ENCODE measurements at regions not wholly inside any gene's neighbourhood (a gene's known extent, or its start where the extent isn't known, plus 50 kb on each side); places are given as distances from the start of the nearest gene placed in this dataset.

DNA sequence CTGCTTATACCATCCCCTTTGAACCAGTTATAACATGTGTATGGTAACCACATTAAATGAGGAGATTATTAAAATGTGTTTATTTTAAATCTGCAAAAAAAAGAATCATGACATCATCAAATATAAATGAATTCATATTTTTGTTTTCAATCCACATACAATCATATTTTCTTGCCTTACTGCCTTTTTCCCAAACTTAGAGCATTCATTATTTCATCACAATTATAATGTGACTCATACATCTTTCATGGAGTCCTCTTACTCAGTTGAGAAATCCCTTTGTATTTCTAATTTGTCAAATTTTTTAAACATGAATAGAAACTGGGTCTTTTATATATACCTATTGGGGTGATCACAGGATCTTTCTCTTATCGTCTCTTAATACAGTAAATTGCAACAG lies 909.6 kb downstream of the DSC3 start:
- TF ChIP-seq, protein P1, sequence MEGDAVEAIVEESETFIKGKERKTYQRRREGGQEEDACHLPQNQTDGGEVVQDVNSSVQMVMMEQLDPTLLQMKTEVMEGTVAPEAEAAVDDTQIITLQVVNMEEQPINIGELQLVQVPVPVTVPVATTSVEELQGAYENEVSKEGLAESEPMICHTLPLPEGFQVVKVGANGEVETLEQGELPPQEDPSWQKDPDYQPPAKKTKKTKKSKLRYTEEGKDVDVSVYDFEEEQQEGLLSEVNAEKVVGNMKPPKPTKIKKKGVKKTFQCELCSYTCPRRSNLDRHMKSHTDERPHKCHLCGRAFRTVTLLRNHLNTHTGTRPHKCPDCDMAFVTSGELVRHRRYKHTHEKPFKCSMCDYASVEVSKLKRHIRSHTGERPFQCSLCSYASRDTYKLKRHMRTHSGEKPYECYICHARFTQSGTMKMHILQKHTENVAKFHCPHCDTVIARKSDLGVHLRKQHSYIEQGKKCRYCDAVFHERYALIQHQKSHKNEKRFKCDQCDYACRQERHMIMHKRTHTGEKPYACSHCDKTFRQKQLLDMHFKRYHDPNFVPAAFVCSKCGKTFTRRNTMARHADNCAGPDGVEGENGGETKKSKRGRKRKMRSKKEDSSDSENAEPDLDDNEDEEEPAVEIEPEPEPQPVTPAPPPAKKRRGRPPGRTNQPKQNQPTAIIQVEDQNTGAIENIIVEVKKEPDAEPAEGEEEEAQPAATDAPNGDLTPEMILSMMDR (IDR thresholded peaks at IDR 0.05; ENCODE audit: control insufficient read depth, insufficient read depth, low read depth, low read length, missing control alignments) = no peak
- DNase-seq (ENCODE audit: low read depth) = no peak
- no peak overlapping the region for H3K4me3 ChIP-seq (ENCODE audit: control insufficient read depth, low read depth, low read length)

- no peak for DNase-seq (ENCODE audit: low read depth)
- no peak overlapping the region for H3K4me3 ChIP-seq (ENCODE audit: control insufficient read depth, low read depth, low read length)
- TF ChIP-seq, protein P1 (IDR thresholded peaks at IDR 0.05; ENCODE audit: control insufficient read depth, insufficient read depth, low read depth, low read length, missing control alignments) = no peak
Observed at GRCh38 chr18:30121397-30121796, 921.1 kb downstream of the DSC3 start.

DNA sequence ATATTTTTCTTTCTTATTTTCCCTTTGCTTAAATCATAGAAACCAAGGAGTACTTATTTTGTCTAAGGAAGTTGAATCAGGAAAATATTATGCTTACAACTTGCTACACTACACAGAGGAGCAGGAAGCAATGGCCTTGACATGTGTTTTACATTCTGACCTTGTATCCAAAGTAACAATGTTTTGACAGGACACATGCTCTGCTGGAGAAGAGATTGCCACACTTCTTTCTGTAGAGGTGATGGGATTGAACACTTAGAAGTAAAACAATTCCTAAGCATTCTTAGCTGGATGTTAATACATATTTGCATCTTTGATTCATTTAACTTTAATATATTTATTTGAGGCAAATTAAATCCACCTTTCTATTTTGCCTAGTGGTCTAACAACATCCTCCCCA lies 929.1 kb downstream of the DSC3 start:
- TF ChIP-seq, protein P1 (IDR thresholded peaks at IDR 0.05; ENCODE audit: control insufficient read depth, insufficient read depth, low read depth, low read length, missing control alignments) = no peak
- DNase-seq (ENCODE audit: low read depth) = no peak
- no peak overlapping the region for H3K4me3 ChIP-seq (ENCODE audit: control insufficient read depth, low read depth, low read length)

- DNase-seq (ENCODE audit: low read depth) = no peak
- H3K4me3 ChIP-seq (ENCODE audit: control insufficient read depth, low read depth, low read length) = no peak overlapping the region
- TF ChIP-seq, protein P1 (IDR thresholded peaks at IDR 0.05; ENCODE audit: control insufficient read depth, insufficient read depth, low read depth, low read length, missing control alignments) = no peak
Observed at GRCh38 chr18:30106356-30106755, 936.2 kb downstream of the DSC3 start.

DNA sequence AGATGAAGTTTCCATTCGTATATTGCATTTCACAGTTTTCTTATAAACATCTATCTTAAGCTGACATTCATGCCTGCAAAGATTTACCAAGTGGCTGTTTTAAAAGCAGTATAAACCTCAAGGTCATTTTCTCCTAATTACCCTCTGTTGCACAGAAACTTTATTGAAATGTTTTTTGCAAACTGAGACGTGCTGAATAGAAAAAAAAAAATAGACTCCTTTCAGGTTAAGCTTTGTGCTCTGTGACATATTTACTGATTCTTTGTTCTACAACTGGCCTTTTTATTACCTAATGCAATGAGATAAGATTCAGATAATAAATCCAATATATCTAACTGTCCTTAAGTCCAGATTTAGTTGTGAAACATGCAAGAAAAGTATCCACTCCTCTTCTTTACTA lies 938.7 kb downstream of the DSC3 start:
- no peak for DNase-seq (ENCODE audit: low read depth)
- H3K4me3 ChIP-seq (ENCODE audit: control insufficient read depth, low read depth, low read length) = no peak overlapping the region
- TF ChIP-seq, protein P1 (IDR thresholded peaks at IDR 0.05; ENCODE audit: control insufficient read depth, insufficient read depth, low read depth, low read length, missing control alignments) = no peak

GRCh38 chr18:30096796-30097195 lies 945.7 kb downstream of the DSC3 start:
- TF ChIP-seq, protein P1 (IDR thresholded peaks at IDR 0.05; ENCODE audit: control insufficient read depth, insufficient read depth, low read depth, low read length, missing control alignments) = no peak
- no peak for DNase-seq (ENCODE audit: low read depth)
- H3K4me3 ChIP-seq (ENCODE audit: control insufficient read depth, low read depth, low read length) = no peak overlapping the region

GRCh38 chr18:30094556-30094955 lies 948.0 kb downstream of the DSC3 start:
- TF ChIP-seq, protein P1 (IDR thresholded peaks at IDR 0.05; ENCODE audit: control insufficient read depth, insufficient read depth, low read depth, low read length, missing control alignments) = no peak
- no peak for DNase-seq (ENCODE audit: low read depth)
- no peak overlapping the region for H3K4me3 ChIP-seq (ENCODE audit: control insufficient read depth, low read depth, low read length)
